GM23338 (cell line): ENCODE measurements at regions not wholly inside any gene's neighbourhood (a gene's known extent, or its start where the extent isn't known, plus 50 kb on each side); places are given as distances from the start of the nearest gene placed in this dataset.

Source experiments
- ATAC-seq: fragments of 200-7000 bp; cut with Tn5 transposase; 3 replicates; pipeline ENCODE4 v1.9.1; 2020
- DNase-seq: peaks from one replicate; pipeline ENCODE4 v3.0.0-alpha.2; 2015; ENCODE audit warnings: low spot score
- H2AFZ ChIP-seq: fragments of 200-600 bp; sonication (generic); 2 replicates; pipeline ENCODE4 v1.8.0; 2016; ENCODE audit warnings: antibody characterized with exemption, mild to moderate bottlenecking, moderate library complexity
- H3F3A ChIP-seq: fragments of 200-600 bp; sonication (generic); replicated peaks from 2 replicates; pipeline ENCODE4 v1.8.0; 2017; ENCODE audit warnings: antibody characterized with exemption, mixed run types, low read depth
- H3K27ac ChIP-seq: fragments of 200-600 bp; sonication (generic); 2 replicates; pipeline ENCODE4 v1.6.1; 2016; ENCODE audit warnings: low read depth
- H3K27me3 ChIP-seq: fragments of 200-600 bp; sonication (generic); 2 replicates; pipeline ENCODE4 v1.8.0; 2016; ENCODE audit warnings: mild to moderate bottlenecking, mixed run types, moderate library complexity; ENCODE audit not compliant: insufficient read depth
- H3K36me3 ChIP-seq: fragments of 200-600 bp; sonication (generic); 2 replicates; pipeline ENCODE4 v1.8.0; 2016; ENCODE audit warnings: mild to moderate bottlenecking; ENCODE audit not compliant: insufficient read depth
- H3K4me1 ChIP-seq: fragments of 200-600 bp; sonication (generic); 2 replicates; pipeline ENCODE4 v1.8.0; 2016; ENCODE audit warnings: mild to moderate bottlenecking, moderate library complexity; ENCODE audit not compliant: insufficient read depth
- H3K4me2 ChIP-seq: fragments of 200-600 bp; sonication (generic); 2 replicates; pipeline ENCODE4 v1.7.1; 2017; ENCODE audit warnings: mixed run types
- H3K4me3 ChIP-seq: fragments of 200-600 bp; sonication (generic); 2 replicates; pipeline ENCODE4 v1.6.1; 2016; ENCODE audit warnings: mixed run types
- H3K79me2 ChIP-seq: fragments of 200-600 bp; sonication (generic); replicated peaks from 2 replicates; pipeline ENCODE4 v1.8.0; 2017; ENCODE audit warnings: mild to moderate bottlenecking; ENCODE audit not compliant: insufficient read depth
- H3K9me2 ChIP-seq: fragments of 200-600 bp; sonication (generic); 2 replicates; pipeline ENCODE4 v1.8.0; 2017; ENCODE audit not compliant: insufficient read depth
- H4K20me1 ChIP-seq: fragments of 200-600 bp; sonication (generic); replicated peaks from 2 replicates; pipeline ENCODE4 v1.8.0; 2017; ENCODE audit warnings: mild to moderate bottlenecking; ENCODE audit not compliant: insufficient read depth
- H3K27ac Mint-ChIP-seq: 2 replicates; pipeline ENCODE4 v1.8.0; 2020; ENCODE audit warnings: inconsistent platforms, mild to moderate bottlenecking, moderate library complexity, mixed read lengths
- H3K27me3 Mint-ChIP-seq: 3 replicates; pipeline ENCODE4 v1.8.0; 2022; ENCODE audit warnings: low read depth, mild to moderate bottlenecking, moderate library complexity, mixed read lengths, inconsistent platforms; ENCODE audit not compliant: insufficient read depth, poor library complexity
- H3K36me3 Mint-ChIP-seq: 3 replicates; pipeline ENCODE4 v1.8.0; 2021; ENCODE audit warnings: low read depth, mild to moderate bottlenecking, inconsistent platforms, moderate library complexity, mixed read lengths
- H3K4me1 Mint-ChIP-seq: 3 replicates; pipeline ENCODE4 v1.8.0; 2020; ENCODE audit warnings: mild to moderate bottlenecking, inconsistent platforms, mixed read lengths
- H3K4me3 Mint-ChIP-seq: 3 replicates; pipeline ENCODE4 v1.8.0; 2021; ENCODE audit warnings: moderate library complexity, mild to moderate bottlenecking, inconsistent platforms, mixed read lengths
- H3K9me3 Mint-ChIP-seq: 3 replicates; pipeline ENCODE4 v1.8.0; 2020; ENCODE audit warnings: moderate library complexity, mild to moderate bottlenecking, inconsistent platforms, mixed read lengths
- CREB1 ChIP-seq: fragments of 250-450 bp; sonication (Bioruptor Pico); IDR thresholded peaks from 2 replicates; pipeline ENCODE4 v1.5.0; 2020; ENCODE audit warnings: low read depth, mild to moderate bottlenecking, moderate library complexity
- CTCF ChIP-seq, 2 experiments: fragments of 200-600 bp in 1 of 2; sonication (generic) in 1 of 2; conservative IDR thresholded peaks; 2 replicates each; pipeline versions ENCODE4 v1.5.1 to v1.6.1; 2016 to 2017; ENCODE audit warnings: antibody characterized with exemption in 2 of 2, low read depth in 2 of 2, mild to moderate bottlenecking in 2 of 2, moderate library complexity in 1 of 2
- EZH2 ChIP-seq: fragments of 200-600 bp; sonication (generic); IDR thresholded peaks from one replicate; pipeline ENCODE4 v1.8.0; 2017; ENCODE audit warnings: antibody characterized with exemption, mild to moderate bottlenecking, low read depth; ENCODE audit not compliant: unreplicated experiment
- EZH2phosphoT487 ChIP-seq: fragments of 200-600 bp; sonication (generic); IDR thresholded peaks from one replicate; pipeline ENCODE4 v1.8.1; 2018; ENCODE audit warnings: antibody characterized with exemption; ENCODE audit not compliant: unreplicated experiment
- JUNB ChIP-seq: IDR thresholded peaks from one replicate; pipeline ENCODE4 v1.6.1; 2016; ENCODE audit warnings: antibody characterized with exemption; ENCODE audit not compliant: unreplicated experiment
- NANOG ChIP-seq: IDR thresholded peaks from 2 replicates; pipeline ENCODE4 v1.6.1; 2016; ENCODE audit warnings: antibody characterized with exemption, borderline replicate concordance
- POLR2AphosphoS5 ChIP-seq: IDR thresholded peaks from 2 replicates; pipeline ENCODE4 v1.6.1; 2016; ENCODE audit warnings: antibody characterized with exemption, low read depth
- REST ChIP-seq: IDR thresholded peaks from one replicate; pipeline ENCODE4 v1.6.1; 2018; ENCODE audit warnings: antibody characterized with exemption; ENCODE audit not compliant: unreplicated experiment
- STAT1 ChIP-seq: IDR thresholded peaks from one replicate; pipeline ENCODE4 v1.6.1; 2016; ENCODE audit warnings: antibody characterized with exemption; ENCODE audit not compliant: unreplicated experiment
- ZNF114 ChIP-seq: fragments of 250-450 bp; sonication (Bioruptor Pico); IDR thresholded peaks from 2 replicates; pipeline ENCODE4 v1.5.0; 2020; ENCODE audit warnings: mild to moderate bottlenecking, moderate library complexity
- ZNF331 ChIP-seq: fragments of 250-450 bp; sonication (Bioruptor Pico); IDR thresholded peaks from 2 replicates; pipeline ENCODE4 v1.5.0; 2020; ENCODE audit warnings: low read depth, mild to moderate bottlenecking, moderate library complexity
- TF ChIP-seq, protein P1 (sequence below): IDR thresholded peaks from 2 replicates; pipeline ENCODE4 v1.6.1; 2016; ENCODE audit warnings: antibody characterized with exemption
- TF ChIP-seq, protein P2 (sequence below): fragments of 250-450 bp; sonication (Bioruptor Pico); IDR thresholded peaks from 2 replicates; pipeline ENCODE4 v1.5.0; 2020; ENCODE audit warnings: mild to moderate bottlenecking, moderate library complexity

DNA sequence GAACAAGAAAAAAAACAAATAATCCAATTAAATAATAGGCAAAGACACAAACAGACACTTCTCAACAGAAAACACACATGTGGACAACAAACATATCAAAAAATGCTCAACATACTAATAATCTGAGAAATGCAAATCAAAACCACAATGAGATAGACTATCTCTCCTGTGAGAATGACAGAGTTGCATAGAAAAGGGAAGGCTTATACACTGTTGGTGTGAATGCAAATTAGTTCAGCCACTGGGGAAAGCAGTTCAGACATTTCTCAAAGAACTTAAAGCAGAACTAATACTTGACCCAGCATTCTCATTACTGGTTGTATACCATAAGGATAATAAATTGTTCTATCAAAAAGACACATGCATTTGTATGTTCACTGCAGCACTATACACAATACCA is 637.8 kb upstream of the LUZP2 start:
- H3K27me3 Mint-ChIP-seq: no peaks in the 10 kb centered on the region
- no peak overlapping the region for H3K4me3 Mint-ChIP-seq
- H3K9me2 ChIP-seq: no peaks in the 10 kb centered on the region
- H3K27ac ChIP-seq: no peak overlapping the region
- DNase-seq: no peak
- no peaks in the 10 kb centered on the region for H3F3A ChIP-seq
- no peaks in the 10 kb centered on the region for H3K4me1 ChIP-seq
- no peak for ATAC-seq
- H3K4me2 ChIP-seq: no peak overlapping the region
- no peak overlapping the region for H3K27ac Mint-ChIP-seq
- H3K4me1 Mint-ChIP-seq: no peaks in the 10 kb centered on the region
- no peaks in the 10 kb centered on the region for H4K20me1 ChIP-seq
- no peak for TF ChIP-seq EZH2
- no peak for TF ChIP-seq ZNF114 (CRISPR knock-in tag)
- TF ChIP-seq STAT1: no peak
- TF ChIP-seq POLR2AphosphoS5: no peak
- TF ChIP-seq CTCF (conservative IDR thresholded peaks at IDR 0.05; ENCODE audit: low read depth in 2 of 2): no peak
- no peak for TF ChIP-seq JUNB
- TF ChIP-seq EZH2phosphoT487: no peak
- TF ChIP-seq, protein P1, sequence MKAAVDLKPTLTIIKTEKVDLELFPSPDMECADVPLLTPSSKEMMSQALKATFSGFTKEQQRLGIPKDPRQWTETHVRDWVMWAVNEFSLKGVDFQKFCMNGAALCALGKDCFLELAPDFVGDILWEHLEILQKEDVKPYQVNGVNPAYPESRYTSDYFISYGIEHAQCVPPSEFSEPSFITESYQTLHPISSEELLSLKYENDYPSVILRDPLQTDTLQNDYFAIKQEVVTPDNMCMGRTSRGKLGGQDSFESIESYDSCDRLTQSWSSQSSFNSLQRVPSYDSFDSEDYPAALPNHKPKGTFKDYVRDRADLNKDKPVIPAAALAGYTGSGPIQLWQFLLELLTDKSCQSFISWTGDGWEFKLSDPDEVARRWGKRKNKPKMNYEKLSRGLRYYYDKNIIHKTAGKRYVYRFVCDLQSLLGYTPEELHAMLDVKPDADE: no peak
- no peak for TF ChIP-seq NANOG
- no peak for TF ChIP-seq CREB1 (CRISPR knock-in tag)
- TF ChIP-seq, protein P2, sequence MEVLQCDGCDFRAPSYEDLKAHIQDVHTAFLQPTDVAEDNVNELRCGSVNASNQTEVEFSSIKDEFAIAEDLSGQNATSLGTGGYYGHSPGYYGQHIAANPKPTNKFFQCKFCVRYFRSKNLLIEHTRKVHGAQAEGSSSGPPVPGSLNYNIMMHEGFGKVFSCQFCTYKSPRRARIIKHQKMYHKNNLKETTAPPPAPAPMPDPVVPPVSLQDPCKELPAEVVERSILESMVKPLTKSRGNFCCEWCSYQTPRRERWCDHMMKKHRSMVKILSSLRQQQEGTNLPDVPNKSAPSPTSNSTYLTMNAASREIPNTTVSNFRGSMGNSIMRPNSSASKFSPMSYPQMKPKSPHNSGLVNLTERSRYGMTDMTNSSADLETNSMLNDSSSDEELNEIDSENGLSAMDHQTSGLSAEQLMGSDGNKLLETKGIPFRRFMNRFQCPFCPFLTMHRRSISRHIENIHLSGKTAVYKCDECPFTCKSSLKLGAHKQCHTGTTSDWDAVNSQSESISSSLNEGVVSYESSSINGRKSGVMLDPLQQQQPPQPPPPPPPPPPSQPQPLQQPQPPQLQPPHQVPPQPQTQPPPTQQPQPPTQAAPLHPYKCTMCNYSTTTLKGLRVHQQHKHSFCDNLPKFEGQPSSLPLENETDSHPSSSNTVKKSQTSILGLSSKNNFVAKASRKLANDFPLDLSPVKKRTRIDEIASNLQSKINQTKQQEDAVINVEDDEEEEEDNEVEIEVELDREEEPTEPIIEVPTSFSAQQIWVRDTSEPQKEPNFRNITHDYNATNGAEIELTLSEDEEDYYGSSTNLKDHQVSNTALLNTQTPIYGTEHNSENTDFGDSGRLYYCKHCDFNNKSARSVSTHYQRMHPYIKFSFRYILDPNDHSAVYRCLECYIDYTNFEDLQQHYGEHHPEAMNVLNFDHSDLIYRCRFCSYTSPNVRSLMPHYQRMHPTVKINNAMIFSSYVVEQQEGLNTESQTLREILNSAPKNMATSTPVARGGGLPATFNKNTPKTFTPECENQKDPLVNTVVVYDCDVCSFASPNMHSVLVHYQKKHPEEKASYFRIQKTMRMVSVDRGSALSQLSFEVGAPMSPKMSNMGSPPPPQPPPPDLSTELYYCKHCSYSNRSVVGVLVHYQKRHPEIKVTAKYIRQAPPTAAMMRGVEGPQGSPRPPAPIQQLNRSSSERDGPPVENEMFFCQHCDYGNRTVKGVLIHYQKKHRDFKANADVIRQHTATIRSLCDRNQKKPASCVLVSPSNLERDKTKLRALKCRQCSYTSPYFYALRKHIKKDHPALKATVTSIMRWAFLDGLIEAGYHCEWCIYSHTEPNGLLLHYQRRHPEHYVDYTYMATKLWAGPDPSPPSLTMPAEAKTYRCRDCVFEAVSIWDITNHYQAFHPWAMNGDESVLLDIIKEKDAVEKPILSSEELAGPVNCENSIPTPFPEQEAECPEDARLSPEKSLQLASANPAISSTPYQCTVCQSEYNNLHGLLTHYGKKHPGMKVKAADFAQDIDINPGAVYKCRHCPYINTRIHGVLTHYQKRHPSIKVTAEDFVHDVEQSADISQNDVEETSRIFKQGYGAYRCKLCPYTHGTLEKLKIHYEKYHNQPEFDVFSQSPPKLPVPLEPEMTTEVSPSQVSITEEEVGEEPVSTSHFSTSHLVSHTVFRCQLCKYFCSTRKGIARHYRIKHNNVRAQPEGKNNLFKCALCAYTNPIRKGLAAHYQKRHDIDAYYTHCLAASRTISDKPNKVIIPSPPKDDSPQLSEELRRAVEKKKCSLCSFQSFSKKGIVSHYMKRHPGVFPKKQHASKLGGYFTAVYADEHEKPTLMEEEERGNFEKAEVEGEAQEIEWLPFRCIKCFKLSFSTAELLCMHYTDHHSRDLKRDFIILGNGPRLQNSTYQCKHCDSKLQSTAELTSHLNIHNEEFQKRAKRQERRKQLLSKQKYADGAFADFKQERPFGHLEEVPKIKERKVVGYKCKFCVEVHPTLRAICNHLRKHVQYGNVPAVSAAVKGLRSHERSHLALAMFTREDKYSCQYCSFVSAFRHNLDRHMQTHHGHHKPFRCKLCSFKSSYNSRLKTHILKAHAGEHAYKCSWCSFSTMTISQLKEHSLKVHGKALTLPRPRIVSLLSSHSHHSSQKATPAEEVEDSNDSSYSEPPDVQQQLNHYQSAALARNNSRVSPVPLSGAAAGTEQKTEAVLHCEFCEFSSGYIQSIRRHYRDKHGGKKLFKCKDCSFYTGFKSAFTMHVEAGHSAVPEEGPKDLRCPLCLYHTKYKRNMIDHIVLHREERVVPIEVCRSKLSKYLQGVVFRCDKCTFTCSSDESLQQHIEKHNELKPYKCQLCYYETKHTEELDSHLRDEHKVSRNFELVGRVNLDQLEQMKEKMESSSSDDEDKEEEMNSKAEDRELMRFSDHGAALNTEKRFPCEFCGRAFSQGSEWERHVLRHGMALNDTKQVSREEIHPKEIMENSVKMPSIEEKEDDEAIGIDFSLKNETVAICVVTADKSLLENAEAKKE (CRISPR knock-in tag): no peak
- no peak for TF ChIP-seq REST
- no peak for TF ChIP-seq ZNF331
- H2AFZ ChIP-seq: no peak overlapping the region
- H3K4me3 ChIP-seq: no peak overlapping the region
- no peaks in the 10 kb centered on the region for H3K27me3 ChIP-seq
- H3K9me3 Mint-ChIP-seq: no peaks in the 10 kb centered on the region
- H3K79me2 ChIP-seq: no peaks in the 10 kb centered on the region
- H3K36me3 ChIP-seq: no peaks in the 10 kb centered on the region
- H3K36me3 Mint-ChIP-seq: no peaks in the 10 kb centered on the region
